GM23338 (cell line): ENCODE measurements at regions not wholly inside any gene's neighbourhood (a gene's known extent, or its start where the extent isn't known, plus 50 kb on each side); places are given as distances from the start of the nearest gene placed in this dataset.
"Not testable (repeated sequence)": the region's sequence is repeated elsewhere in the genome, so short reads cannot be mapped to it uniquely, and the experiment has no call there.

Experiments
- ATAC-seq: fragments of 200-7000 bp; cut with Tn5 transposase; 3 replicates; pipeline ENCODE4 v1.9.1; 2020
- DNase-seq: peaks from one replicate; pipeline ENCODE4 v3.0.0-alpha.2; 2015; ENCODE audit warnings: low spot score
- H2AFZ ChIP-seq: fragments of 200-600 bp; sonication (generic); 2 replicates; pipeline ENCODE4 v1.8.0; 2016; ENCODE audit warnings: antibody characterized with exemption, mild to moderate bottlenecking, moderate library complexity
- H3F3A ChIP-seq: fragments of 200-600 bp; sonication (generic); replicated peaks from 2 replicates; pipeline ENCODE4 v1.8.0; 2017; ENCODE audit warnings: antibody characterized with exemption, mixed run types, low read depth
- H3K27ac ChIP-seq: fragments of 200-600 bp; sonication (generic); 2 replicates; pipeline ENCODE4 v1.6.1; 2016; ENCODE audit warnings: low read depth
- H3K27me3 ChIP-seq: fragments of 200-600 bp; sonication (generic); 2 replicates; pipeline ENCODE4 v1.8.0; 2016; ENCODE audit warnings: mild to moderate bottlenecking, mixed run types, moderate library complexity; ENCODE audit not compliant: insufficient read depth
- H3K36me3 ChIP-seq: fragments of 200-600 bp; sonication (generic); 2 replicates; pipeline ENCODE4 v1.8.0; 2016; ENCODE audit warnings: mild to moderate bottlenecking; ENCODE audit not compliant: insufficient read depth
- H3K4me1 ChIP-seq: fragments of 200-600 bp; sonication (generic); 2 replicates; pipeline ENCODE4 v1.8.0; 2016; ENCODE audit warnings: mild to moderate bottlenecking, moderate library complexity; ENCODE audit not compliant: insufficient read depth
- H3K4me2 ChIP-seq: fragments of 200-600 bp; sonication (generic); 2 replicates; pipeline ENCODE4 v1.7.1; 2017; ENCODE audit warnings: mixed run types
- H3K4me3 ChIP-seq: fragments of 200-600 bp; sonication (generic); 2 replicates; pipeline ENCODE4 v1.6.1; 2016; ENCODE audit warnings: mixed run types
- H3K79me2 ChIP-seq: fragments of 200-600 bp; sonication (generic); replicated peaks from 2 replicates; pipeline ENCODE4 v1.8.0; 2017; ENCODE audit warnings: mild to moderate bottlenecking; ENCODE audit not compliant: insufficient read depth
- H3K9me2 ChIP-seq: fragments of 200-600 bp; sonication (generic); 2 replicates; pipeline ENCODE4 v1.8.0; 2017; ENCODE audit not compliant: insufficient read depth
- H4K20me1 ChIP-seq: fragments of 200-600 bp; sonication (generic); replicated peaks from 2 replicates; pipeline ENCODE4 v1.8.0; 2017; ENCODE audit warnings: mild to moderate bottlenecking; ENCODE audit not compliant: insufficient read depth
- H3K27ac Mint-ChIP-seq: 2 replicates; pipeline ENCODE4 v1.8.0; 2020; ENCODE audit warnings: inconsistent platforms, mild to moderate bottlenecking, moderate library complexity, mixed read lengths
- H3K27me3 Mint-ChIP-seq: 3 replicates; pipeline ENCODE4 v1.8.0; 2022; ENCODE audit warnings: low read depth, mild to moderate bottlenecking, moderate library complexity, mixed read lengths, inconsistent platforms; ENCODE audit not compliant: insufficient read depth, poor library complexity
- H3K36me3 Mint-ChIP-seq: 3 replicates; pipeline ENCODE4 v1.8.0; 2021; ENCODE audit warnings: low read depth, mild to moderate bottlenecking, inconsistent platforms, moderate library complexity, mixed read lengths
- H3K4me1 Mint-ChIP-seq: 3 replicates; pipeline ENCODE4 v1.8.0; 2020; ENCODE audit warnings: mild to moderate bottlenecking, inconsistent platforms, mixed read lengths
- H3K4me3 Mint-ChIP-seq: 3 replicates; pipeline ENCODE4 v1.8.0; 2021; ENCODE audit warnings: moderate library complexity, mild to moderate bottlenecking, inconsistent platforms, mixed read lengths
- H3K9me3 Mint-ChIP-seq: 3 replicates; pipeline ENCODE4 v1.8.0; 2020; ENCODE audit warnings: moderate library complexity, mild to moderate bottlenecking, inconsistent platforms, mixed read lengths

DNA sequence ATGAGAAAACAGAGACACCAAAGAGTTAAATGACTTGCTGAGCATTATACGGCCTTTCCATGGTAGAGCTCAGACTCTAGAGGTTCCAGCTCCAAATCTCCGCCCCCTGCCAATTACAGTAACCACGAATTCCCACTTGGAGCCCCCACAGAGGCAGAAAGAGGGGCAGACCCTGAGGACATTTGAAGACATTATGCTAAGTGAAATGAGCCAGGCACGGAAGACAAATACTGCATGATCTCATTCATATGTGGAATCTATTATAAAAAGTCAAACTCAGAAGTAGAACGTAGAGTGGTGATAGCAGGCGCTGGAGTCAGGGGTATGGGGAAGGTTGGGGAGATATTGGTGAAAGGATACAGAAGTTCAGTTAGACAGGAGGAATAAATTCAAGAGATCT is 303.4 kb downstream of the ANAPC1 start:
- H3K27ac ChIP-seq, H3F3A ChIP-seq, H3K27me3 Mint-ChIP-seq, H4K20me1 ChIP-seq, H3K36me3 Mint-ChIP-seq, H3K4me3 ChIP-seq, H3K27me3 ChIP-seq, H3K9me3 Mint-ChIP-seq, H3K36me3 ChIP-seq, ATAC-seq, H3K4me1 Mint-ChIP-seq, H3K9me2 ChIP-seq, H3K4me3 Mint-ChIP-seq, H3K4me1 ChIP-seq, H3K79me2 ChIP-seq, H2AFZ ChIP-seq, DNase-seq, H3K4me2 ChIP-seq, H3K27ac Mint-ChIP-seq: not testable (repeated sequence)

DNA sequence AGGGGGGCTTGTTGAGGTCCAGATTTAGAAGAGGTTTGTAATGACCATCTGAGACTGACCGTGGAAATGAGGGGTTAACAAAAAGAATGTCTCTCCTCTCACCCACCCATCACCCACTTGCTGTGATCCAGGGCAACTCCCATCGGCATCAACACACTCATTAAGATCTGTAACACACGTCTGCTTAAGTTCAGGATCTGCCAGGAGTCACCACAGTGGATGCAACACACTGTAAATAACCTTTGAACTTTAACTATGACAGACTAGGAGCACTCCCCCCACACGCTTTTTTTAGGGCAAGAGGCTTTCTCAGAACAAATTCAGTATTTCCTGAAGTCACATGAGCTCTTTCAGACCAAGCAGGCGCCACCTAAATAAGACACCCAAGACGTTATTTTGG is 301.9 kb downstream of the ANAPC1 start:
- not testable (repeated sequence) for H3K27ac ChIP-seq, H3K4me3 Mint-ChIP-seq, H2AFZ ChIP-seq, H3K4me3 ChIP-seq, H3K27me3 ChIP-seq, H3K9me2 ChIP-seq, H3K27me3 Mint-ChIP-seq, H3F3A ChIP-seq, H3K36me3 Mint-ChIP-seq, H3K4me2 ChIP-seq, DNase-seq, H3K4me1 Mint-ChIP-seq, ATAC-seq, H3K36me3 ChIP-seq, H4K20me1 ChIP-seq, H3K79me2 ChIP-seq, H3K27ac Mint-ChIP-seq, H3K4me1 ChIP-seq, H3K9me3 Mint-ChIP-seq

DNA sequence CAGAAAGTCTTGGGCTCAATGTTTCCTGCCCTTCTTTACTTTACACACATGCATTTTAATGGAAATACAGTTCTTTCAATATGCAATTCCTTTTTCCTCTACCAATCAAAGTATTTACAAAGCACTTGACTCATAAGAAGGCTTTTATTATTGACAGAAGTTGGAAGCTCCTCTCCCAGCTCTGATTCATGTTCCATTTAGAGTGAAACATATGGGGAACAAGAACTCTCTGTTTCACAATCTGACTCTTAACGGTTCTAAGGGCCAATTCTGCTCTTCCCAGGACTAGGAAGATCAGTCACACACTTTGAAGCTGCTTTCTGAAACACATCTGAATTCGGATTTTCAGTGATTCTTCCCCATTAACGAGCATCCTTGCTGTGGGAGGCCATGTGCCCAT is 300.5 kb downstream of the ANAPC1 start:
- not testable (repeated sequence) for H3K36me3 Mint-ChIP-seq, H3K4me1 Mint-ChIP-seq, DNase-seq, H3K27me3 ChIP-seq, H3K27ac Mint-ChIP-seq, H2AFZ ChIP-seq, H3K36me3 ChIP-seq, H3K9me2 ChIP-seq, ATAC-seq, H3K79me2 ChIP-seq, H3K4me2 ChIP-seq, H3K27me3 Mint-ChIP-seq, H3F3A ChIP-seq, H4K20me1 ChIP-seq, H3K9me3 Mint-ChIP-seq, H3K27ac ChIP-seq, H3K4me3 Mint-ChIP-seq, H3K4me1 ChIP-seq, H3K4me3 ChIP-seq

GRCh38 chr2:111584540-111584939 is 299.5 kb downstream of the ANAPC1 start:
- not testable (repeated sequence) for H3F3A ChIP-seq, ATAC-seq, H3K79me2 ChIP-seq, H3K27ac ChIP-seq, H3K27me3 ChIP-seq, H2AFZ ChIP-seq, H3K27ac Mint-ChIP-seq, H3K9me2 ChIP-seq, H3K36me3 ChIP-seq, H3K27me3 Mint-ChIP-seq, H3K36me3 Mint-ChIP-seq, H3K4me3 Mint-ChIP-seq, H3K4me2 ChIP-seq, H3K4me1 ChIP-seq, H3K9me3 Mint-ChIP-seq, H3K4me1 Mint-ChIP-seq, H4K20me1 ChIP-seq, H3K4me3 ChIP-seq, DNase-seq

GRCh38 chr2:111584950-111585349 is 299.0 kb downstream of the ANAPC1 start:
- H3K9me3 Mint-ChIP-seq, H3K4me1 ChIP-seq, DNase-seq, H3K27me3 Mint-ChIP-seq, H2AFZ ChIP-seq, H3K4me3 ChIP-seq, H3K36me3 ChIP-seq, H3K4me3 Mint-ChIP-seq, H3K79me2 ChIP-seq, H3K4me2 ChIP-seq, H3K27ac Mint-ChIP-seq, H4K20me1 ChIP-seq, H3K36me3 Mint-ChIP-seq, H3K9me2 ChIP-seq, H3F3A ChIP-seq, ATAC-seq, H3K4me1 Mint-ChIP-seq, H3K27ac ChIP-seq, H3K27me3 ChIP-seq: not testable (repeated sequence)

GRCh38 chr2:111586014-111586413 is 298.0 kb downstream of the ANAPC1 start:
- H3K4me1 ChIP-seq, DNase-seq, H3K36me3 Mint-ChIP-seq: not testable (repeated sequence)

DNA sequence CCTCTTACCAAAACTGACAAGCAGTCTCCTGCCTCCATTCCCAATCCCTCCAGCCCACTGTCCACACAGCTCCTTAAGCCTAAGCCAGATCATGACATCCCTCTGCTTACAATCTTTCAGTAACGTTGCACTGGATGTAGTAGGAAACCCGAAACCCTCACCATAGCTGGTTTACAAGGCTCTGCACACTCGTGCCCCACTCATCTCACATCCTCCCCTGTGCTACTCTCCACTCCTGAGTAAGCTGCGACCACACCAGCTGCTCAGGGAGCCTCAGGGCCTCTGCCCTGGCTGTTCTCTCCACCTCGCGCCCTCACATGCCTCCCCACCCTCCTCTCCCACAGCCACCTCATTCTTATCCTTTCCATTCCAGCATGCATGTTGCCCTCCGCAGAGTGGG is 288.9 kb downstream of the ANAPC1 start:
- H3K9me3 Mint-ChIP-seq, H3K27me3 ChIP-seq, H3K4me3 ChIP-seq, H3K79me2 ChIP-seq, H3K36me3 Mint-ChIP-seq, H3K4me3 Mint-ChIP-seq, H3K27ac ChIP-seq, H3K9me2 ChIP-seq, H3K4me2 ChIP-seq, H3K4me1 Mint-ChIP-seq, H2AFZ ChIP-seq, H3K27ac Mint-ChIP-seq, H3K4me1 ChIP-seq, H4K20me1 ChIP-seq, ATAC-seq, H3K36me3 ChIP-seq, H3K27me3 Mint-ChIP-seq, H3F3A ChIP-seq, DNase-seq: not testable (repeated sequence)

More at GRCh38 chr2:111586014-111586413, 298.0 kb downstream of the ANAPC1 start:
- not testable (repeated sequence) for H3K79me2 ChIP-seq, H3K4me3 Mint-ChIP-seq, H2AFZ ChIP-seq, H3K27ac Mint-ChIP-seq, H3K27ac ChIP-seq, H3K27me3 ChIP-seq, H3K4me2 ChIP-seq, H3K4me1 Mint-ChIP-seq, H4K20me1 ChIP-seq, H3K4me3 ChIP-seq, H3K9me3 Mint-ChIP-seq, H3F3A ChIP-seq, H3K9me2 ChIP-seq, H3K27me3 Mint-ChIP-seq, H3K36me3 ChIP-seq
- ATAC-seq = peak; percentile 77
